ENCODE measurements at regions not wholly inside any gene's neighbourhood (a gene's known extent, or its start where the extent isn't known, plus 50 kb on each side); places are given as distances from the start of the nearest gene placed in this dataset.

DNA sequence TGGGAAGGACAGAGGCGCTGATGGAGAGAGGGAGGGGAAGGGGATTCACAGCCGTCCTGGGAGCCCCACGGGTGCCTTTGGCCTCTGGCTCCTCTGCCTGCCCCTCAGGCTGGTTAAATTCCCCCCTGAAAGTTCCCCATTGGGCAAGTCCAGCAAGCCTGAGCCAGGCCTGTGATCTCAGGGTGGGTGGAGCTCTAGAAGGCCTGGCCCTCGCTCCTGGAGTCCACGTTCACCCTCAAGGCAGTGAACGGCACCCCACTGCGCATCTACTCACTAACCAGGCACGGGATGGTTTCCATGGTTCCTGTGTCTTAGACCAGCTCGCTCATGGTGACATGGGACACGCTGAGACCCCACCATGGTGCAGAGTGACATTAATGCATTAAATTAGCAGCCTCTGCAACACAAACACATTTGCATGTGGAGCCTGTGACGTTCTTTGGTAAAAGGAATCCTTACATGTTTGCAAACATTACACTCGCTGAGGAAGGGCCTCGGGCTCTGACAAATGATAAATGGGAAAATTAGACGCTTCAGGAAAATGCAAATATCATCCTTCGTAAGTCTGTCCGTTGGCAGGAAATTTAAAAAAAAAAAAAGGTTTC lies 452.7 kb downstream of the PREX1 start:
- TF ChIP-seq, protein P1, sequence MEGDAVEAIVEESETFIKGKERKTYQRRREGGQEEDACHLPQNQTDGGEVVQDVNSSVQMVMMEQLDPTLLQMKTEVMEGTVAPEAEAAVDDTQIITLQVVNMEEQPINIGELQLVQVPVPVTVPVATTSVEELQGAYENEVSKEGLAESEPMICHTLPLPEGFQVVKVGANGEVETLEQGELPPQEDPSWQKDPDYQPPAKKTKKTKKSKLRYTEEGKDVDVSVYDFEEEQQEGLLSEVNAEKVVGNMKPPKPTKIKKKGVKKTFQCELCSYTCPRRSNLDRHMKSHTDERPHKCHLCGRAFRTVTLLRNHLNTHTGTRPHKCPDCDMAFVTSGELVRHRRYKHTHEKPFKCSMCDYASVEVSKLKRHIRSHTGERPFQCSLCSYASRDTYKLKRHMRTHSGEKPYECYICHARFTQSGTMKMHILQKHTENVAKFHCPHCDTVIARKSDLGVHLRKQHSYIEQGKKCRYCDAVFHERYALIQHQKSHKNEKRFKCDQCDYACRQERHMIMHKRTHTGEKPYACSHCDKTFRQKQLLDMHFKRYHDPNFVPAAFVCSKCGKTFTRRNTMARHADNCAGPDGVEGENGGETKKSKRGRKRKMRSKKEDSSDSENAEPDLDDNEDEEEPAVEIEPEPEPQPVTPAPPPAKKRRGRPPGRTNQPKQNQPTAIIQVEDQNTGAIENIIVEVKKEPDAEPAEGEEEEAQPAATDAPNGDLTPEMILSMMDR (IDR thresholded peaks at IDR 0.05): no peak
- no peak for TF ChIP-seq POLR2A (IDR thresholded peaks at IDR 0.05)
